OCI-LY3 (cell line): ENCODE measurements at regions not wholly inside any gene's neighbourhood (a gene's known extent, or its start where the extent isn't known, plus 50 kb on each side); places are given as distances from the start of the nearest gene placed in this dataset.
"Not testable (repeated sequence)": the region's sequence is repeated elsewhere in the genome, so short reads cannot be mapped to it uniquely, and the experiment has no call there.

Experiments
- CTCF ChIP-seq: fragments of 200-600, 300-600 bp; sonication (generic); IDR thresholded peaks from 2 replicates; pipeline ENCODE4 v1.5.1; 2014; ENCODE audit warnings: antibody characterized with exemption, low read length, low read depth
- EZH2phosphoT487 ChIP-seq: fragments of 200-600 bp; shearing (Covaris generic); IDR thresholded peaks from 2 replicates; pipeline ENCODE4 v1.6.1; 2018; ENCODE audit warnings: antibody characterized with exemption, mixed run types, low read depth

- TF ChIP-seq CTCF, EZH2phosphoT487: not testable (repeated sequence)
These were observed 80.1 kb upstream of the LMNTD1 start for GRCh38 chr12:25633149-25633548.
